Neural cell (in vitro differentiated cells): ENCODE measurements at regions not wholly inside any gene's neighbourhood (a gene's known extent, or its start where the extent isn't known, plus 50 kb on each side); places are given as distances from the start of the nearest gene placed in this dataset.

Experiments used
- H2AFZ ChIP-seq: fragments of 200-600, 300-800 bp; sonication (generic), shearing (Covaris generic); 2 replicates; pipeline ENCODE4 v1.6.0; 2014; ENCODE audit warnings: low read depth, mild to moderate bottlenecking, antibody characterized with exemption, low read length, moderate library complexity
- H3F3A ChIP-seq: fragments of 200-600 bp; shearing (Covaris generic); 2 replicates; pipeline ENCODE4 v1.6.1; 2016; ENCODE audit warnings: mild to moderate bottlenecking, moderate library complexity, mixed read lengths, antibody characterized with exemption, low read length; ENCODE audit not compliant: insufficient read depth, poor library complexity, severe bottlenecking
- H3K27ac ChIP-seq: fragments of 200-600, 300-800 bp; sonication (generic), shearing (Covaris generic); 2 replicates; pipeline ENCODE4 v1.5.1; 2014; ENCODE audit warnings: mild to moderate bottlenecking, low read length, moderate library complexity
- H3K27me3 ChIP-seq: fragments of 300-800, 200-600 bp; sonication (generic), shearing (Covaris generic); 2 replicates; pipeline ENCODE4 v1.6.0; 2014; ENCODE audit warnings: mild to moderate bottlenecking, low read depth, low read length, moderate library complexity; ENCODE audit not compliant: insufficient read depth
- H3K36me3 ChIP-seq: fragments of 300-800, 200-600 bp; sonication (generic), shearing (Covaris generic); 2 replicates; pipeline ENCODE4 v1.5.1; 2014; ENCODE audit warnings: mild to moderate bottlenecking, antibody characterized with exemption, low read length, moderate library complexity; ENCODE audit not compliant: insufficient read depth
- H3K4me2 ChIP-seq: fragments of 300-800, 200-600 bp; sonication (generic), shearing (Covaris generic); 2 replicates; pipeline ENCODE4 v1.6.0; 2014; ENCODE audit warnings: mild to moderate bottlenecking, low read length
- H3K4me3 ChIP-seq: fragments of 300-800, 200-600 bp; sonication (generic), shearing (Covaris generic); 2 replicates; pipeline ENCODE4 v1.5.1; 2014; ENCODE audit warnings: mild to moderate bottlenecking, low read length, moderate library complexity
- H3K79me2 ChIP-seq: fragments of 200-600 bp; shearing (Covaris generic); replicated peaks from 2 replicates; pipeline ENCODE4 v1.6.0; 2014; ENCODE audit warnings: mild to moderate bottlenecking, low read length, moderate library complexity; ENCODE audit not compliant: insufficient read depth
- H3K9ac ChIP-seq: fragments of 300-800, 200-600 bp; sonication (generic), shearing (Covaris generic); 2 replicates; pipeline ENCODE4 v1.6.1; 2016; ENCODE audit warnings: mild to moderate bottlenecking, low read length, mixed read lengths
- H3K9me2 ChIP-seq: fragments of 200-600 bp; shearing (Covaris generic); 2 replicates; pipeline ENCODE4 v1.6.1; 2016; ENCODE audit warnings: mild to moderate bottlenecking, low read length, mixed read lengths; ENCODE audit not compliant: insufficient read depth
- H3K9me3 ChIP-seq: fragments of 200-600, 300-800 bp; sonication (generic), shearing (Covaris generic); 2 replicates; pipeline ENCODE4 v1.6.1; 2016; ENCODE audit warnings: mild to moderate bottlenecking, mixed run types, low read length, moderate library complexity, mixed read lengths
- H4K20me1 ChIP-seq: fragments of 200-600 bp; shearing (Covaris generic); 2 replicates; pipeline ENCODE4 v1.6.1; 2016; ENCODE audit warnings: mild to moderate bottlenecking, mixed run types; ENCODE audit not compliant: insufficient read depth
- EP300 ChIP-seq: fragments of 450-650 bp; conservative IDR thresholded peaks from 2 replicates; pipeline ENCODE4 v1.6.1; 2014; ENCODE audit warnings: antibody characterized with exemption, mild to moderate bottlenecking, moderate library complexity; ENCODE audit not compliant: poor library complexity, severe bottlenecking
- EZH2 ChIP-seq: fragments of 200-600, 300-800 bp; shearing (Covaris generic), sonication (generic); IDR thresholded peaks from 2 replicates; pipeline ENCODE4 v1.6.1; 2014; ENCODE audit warnings: antibody characterized with exemption, low read length, borderline replicate concordance, mild to moderate bottlenecking; ENCODE audit not compliant: insufficient read depth, poor library complexity, severe bottlenecking
- MXI1 ChIP-seq: fragments of 450-650 bp; conservative IDR thresholded peaks from 2 replicates; pipeline ENCODE4 v1.6.1; 2014; ENCODE audit warnings: antibody characterized with exemption, mild to moderate bottlenecking; ENCODE audit not compliant: poor library complexity, severe bottlenecking
- POLR2AphosphoS5 ChIP-seq: IDR thresholded peaks from 2 replicates; pipeline ENCODE4 v1.6.1; 2012
- RAD21 ChIP-seq: fragments of 450-650 bp; conservative IDR thresholded peaks from 2 replicates; pipeline ENCODE4 v1.6.1; 2014; ENCODE audit warnings: antibody characterized with exemption, mild to moderate bottlenecking, moderate library complexity
- SMC3 ChIP-seq: fragments of 450-650 bp; conservative IDR thresholded peaks from 2 replicates; pipeline ENCODE4 v1.6.1; 2014; ENCODE audit warnings: antibody characterized with exemption, mild to moderate bottlenecking, moderate library complexity; ENCODE audit not compliant: poor library complexity
- TAF1 ChIP-seq: IDR thresholded peaks from 2 replicates; pipeline ENCODE4 v1.6.1; 2012; ENCODE audit warnings: low read depth
- TF ChIP-seq, protein P1 (sequence below): fragments of 450-650 bp; IDR thresholded peaks from 2 replicates; pipeline ENCODE4 v1.5.1; 2014; ENCODE audit warnings: antibody characterized with exemption, mild to moderate bottlenecking, moderate library complexity; ENCODE audit not compliant: poor library complexity, severe bottlenecking
- TF ChIP-seq, protein P2 (sequence below): IDR thresholded peaks from 2 replicates; pipeline ENCODE4 v1.6.1; 2012; ENCODE audit warnings: borderline replicate concordance

DNA sequence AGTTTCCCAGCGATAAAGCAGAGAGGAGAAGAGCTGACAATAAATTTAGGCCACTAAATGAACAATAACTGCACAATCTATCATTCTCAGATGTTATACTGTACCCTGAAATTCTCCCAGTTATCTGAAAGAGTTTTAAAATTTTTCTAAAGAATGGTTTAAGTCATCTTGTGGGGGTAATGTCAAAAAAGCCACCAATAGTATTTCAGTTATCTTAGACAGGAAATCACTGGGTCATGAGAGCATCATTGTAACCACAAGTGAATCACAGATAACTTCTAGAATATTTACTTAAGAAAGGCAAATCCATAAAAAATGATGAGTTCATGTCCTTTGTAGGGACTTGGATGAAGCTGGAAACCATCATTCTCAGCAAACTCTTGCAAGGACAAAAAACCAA lies 147.1 kb downstream of the DNAJB9 start:
- H3K79me2 ChIP-seq = no peaks in the 10 kb centered on the region
- no peaks in the 10 kb centered on the region for H3K9me2 ChIP-seq
- no peak overlapping the region for H3K9ac ChIP-seq
- H2AFZ ChIP-seq = no peak overlapping the region
- no peaks in the 10 kb centered on the region for H3F3A ChIP-seq
- no peak overlapping the region for H3K27ac ChIP-seq
- H4K20me1 ChIP-seq = no peaks in the 10 kb centered on the region
- H3K36me3 ChIP-seq = no peaks in the 10 kb centered on the region
- no peak overlapping the region for H3K4me3 ChIP-seq
- no peaks in the 10 kb centered on the region for H3K27me3 ChIP-seq
- TF ChIP-seq TAF1 (no peak), RAD21 (no peak), SMC3 (no peak)
- TF ChIP-seq, protein P1, sequence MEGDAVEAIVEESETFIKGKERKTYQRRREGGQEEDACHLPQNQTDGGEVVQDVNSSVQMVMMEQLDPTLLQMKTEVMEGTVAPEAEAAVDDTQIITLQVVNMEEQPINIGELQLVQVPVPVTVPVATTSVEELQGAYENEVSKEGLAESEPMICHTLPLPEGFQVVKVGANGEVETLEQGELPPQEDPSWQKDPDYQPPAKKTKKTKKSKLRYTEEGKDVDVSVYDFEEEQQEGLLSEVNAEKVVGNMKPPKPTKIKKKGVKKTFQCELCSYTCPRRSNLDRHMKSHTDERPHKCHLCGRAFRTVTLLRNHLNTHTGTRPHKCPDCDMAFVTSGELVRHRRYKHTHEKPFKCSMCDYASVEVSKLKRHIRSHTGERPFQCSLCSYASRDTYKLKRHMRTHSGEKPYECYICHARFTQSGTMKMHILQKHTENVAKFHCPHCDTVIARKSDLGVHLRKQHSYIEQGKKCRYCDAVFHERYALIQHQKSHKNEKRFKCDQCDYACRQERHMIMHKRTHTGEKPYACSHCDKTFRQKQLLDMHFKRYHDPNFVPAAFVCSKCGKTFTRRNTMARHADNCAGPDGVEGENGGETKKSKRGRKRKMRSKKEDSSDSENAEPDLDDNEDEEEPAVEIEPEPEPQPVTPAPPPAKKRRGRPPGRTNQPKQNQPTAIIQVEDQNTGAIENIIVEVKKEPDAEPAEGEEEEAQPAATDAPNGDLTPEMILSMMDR = no peak
- no peaks in the 10 kb centered on the region for H3K9me3 ChIP-seq
- no peak overlapping the region for H3K4me2 ChIP-seq

DNA sequence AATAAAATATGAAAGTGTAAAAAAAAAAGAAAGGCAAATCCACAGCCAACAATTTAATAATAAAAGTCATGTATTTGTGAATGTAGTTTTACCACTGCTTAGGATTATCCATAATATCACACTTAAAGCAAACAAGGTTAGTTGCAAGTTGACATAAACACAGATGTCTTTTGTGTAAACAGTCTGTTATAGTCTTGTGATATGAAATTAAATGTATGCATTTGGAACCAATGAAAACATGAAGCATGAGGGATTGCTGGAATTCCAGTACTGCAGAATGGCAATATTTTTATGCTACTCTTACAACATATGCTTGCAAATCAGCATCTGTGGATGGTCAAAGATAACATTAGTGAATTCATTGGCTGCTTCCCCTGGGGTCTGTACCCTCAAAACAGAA lies 148.1 kb downstream of the DNAJB9 start:
- Histone ChIP-seq H3K9me3 (no peaks in the 10 kb centered on the region), H3K9me2 (no peaks in the 10 kb centered on the region), H3K36me3 (no peaks in the 10 kb centered on the region), H3K27ac (no peak overlapping the region), H3K9ac (no peak overlapping the region), H3K4me3 (no peak overlapping the region), H3K4me2 (no peak overlapping the region), H4K20me1 (no peaks in the 10 kb centered on the region), H3K79me2 (no peaks in the 10 kb centered on the region), H3K27me3 (no peaks in the 10 kb centered on the region), H2AFZ (no peak overlapping the region), H3F3A (peaks cover 4% of the 10 kb centered on the region)
- TF ChIP-seq EP300 (no peak), TAF1 (no peak), MXI1 (no peak), EZH2 (no peak)
- TF ChIP-seq, protein P1 = no peak

DNA sequence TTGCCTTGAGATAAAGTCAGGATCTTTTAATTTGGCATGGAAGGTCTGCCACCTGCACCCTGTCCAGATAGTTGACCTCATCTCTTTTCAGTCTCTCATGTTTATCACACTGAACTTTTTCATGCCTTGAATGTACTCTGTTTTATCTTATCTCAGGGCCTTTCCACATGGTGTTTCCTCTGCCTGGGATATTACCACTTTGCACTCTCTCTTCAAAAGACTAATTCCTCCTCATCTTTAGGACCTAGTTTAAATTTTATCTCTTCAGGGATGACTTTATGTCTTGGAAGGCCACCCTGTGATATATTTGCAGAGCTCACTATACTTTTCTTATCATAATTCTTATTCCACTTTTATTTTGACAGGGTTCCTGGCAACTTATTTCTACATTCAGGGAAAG lies 150.0 kb downstream of the DNAJB9 start:
- Histone ChIP-seq H3K27me3 (no peaks in the 10 kb centered on the region), H4K20me1 (no peaks in the 10 kb centered on the region), H3F3A (peaks cover 6% of the 10 kb centered on the region), H3K4me2 (no peak overlapping the region), H3K36me3 (no peaks in the 10 kb centered on the region), H2AFZ (no peak overlapping the region), H3K79me2 (no peaks in the 10 kb centered on the region), H3K9me3 (no peaks in the 10 kb centered on the region), H3K9ac (no peak overlapping the region), H3K9me2 (no peaks in the 10 kb centered on the region), H3K27ac (no peak overlapping the region), H3K4me3 (no peak overlapping the region)
- TF ChIP-seq, protein P1 = no peak
- TF ChIP-seq POLR2AphosphoS5 (no peak), TAF1 (no peak), RAD21 (no peak), SMC3 (no peak), EP300 (no peak)
- TF ChIP-seq, protein P2, sequence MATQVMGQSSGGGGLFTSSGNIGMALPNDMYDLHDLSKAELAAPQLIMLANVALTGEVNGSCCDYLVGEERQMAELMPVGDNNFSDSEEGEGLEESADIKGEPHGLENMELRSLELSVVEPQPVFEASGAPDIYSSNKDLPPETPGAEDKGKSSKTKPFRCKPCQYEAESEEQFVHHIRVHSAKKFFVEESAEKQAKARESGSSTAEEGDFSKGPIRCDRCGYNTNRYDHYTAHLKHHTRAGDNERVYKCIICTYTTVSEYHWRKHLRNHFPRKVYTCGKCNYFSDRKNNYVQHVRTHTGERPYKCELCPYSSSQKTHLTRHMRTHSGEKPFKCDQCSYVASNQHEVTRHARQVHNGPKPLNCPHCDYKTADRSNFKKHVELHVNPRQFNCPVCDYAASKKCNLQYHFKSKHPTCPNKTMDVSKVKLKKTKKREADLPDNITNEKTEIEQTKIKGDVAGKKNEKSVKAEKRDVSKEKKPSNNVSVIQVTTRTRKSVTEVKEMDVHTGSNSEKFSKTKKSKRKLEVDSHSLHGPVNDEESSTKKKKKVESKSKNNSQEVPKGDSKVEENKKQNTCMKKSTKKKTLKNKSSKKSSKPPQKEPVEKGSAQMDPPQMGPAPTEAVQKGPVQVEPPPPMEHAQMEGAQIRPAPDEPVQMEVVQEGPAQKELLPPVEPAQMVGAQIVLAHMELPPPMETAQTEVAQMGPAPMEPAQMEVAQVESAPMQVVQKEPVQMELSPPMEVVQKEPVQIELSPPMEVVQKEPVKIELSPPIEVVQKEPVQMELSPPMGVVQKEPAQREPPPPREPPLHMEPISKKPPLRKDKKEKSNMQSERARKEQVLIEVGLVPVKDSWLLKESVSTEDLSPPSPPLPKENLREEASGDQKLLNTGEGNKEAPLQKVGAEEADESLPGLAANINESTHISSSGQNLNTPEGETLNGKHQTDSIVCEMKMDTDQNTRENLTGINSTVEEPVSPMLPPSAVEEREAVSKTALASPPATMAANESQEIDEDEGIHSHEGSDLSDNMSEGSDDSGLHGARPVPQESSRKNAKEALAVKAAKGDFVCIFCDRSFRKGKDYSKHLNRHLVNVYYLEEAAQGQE = no peak
